OCI-LY3 (cell line): ENCODE measurements at regions not wholly inside any gene's neighbourhood (a gene's known extent, or its start where the extent isn't known, plus 50 kb on each side); places are given as distances from the start of the nearest gene placed in this dataset.

Source experiments
- H2AFZ ChIP-seq: fragments of 200-600, 300-600 bp; shearing (Covaris generic); 2 replicates; pipeline ENCODE4 v1.6.0; 2014; ENCODE audit warnings: antibody characterized with exemption, low read depth, low read length
- H3K27ac ChIP-seq: fragments of 200-600, 300-600 bp; sonication (generic); 2 replicates; pipeline ENCODE4 v1.5.1; 2014; ENCODE audit warnings: mild to moderate bottlenecking, low read length, moderate library complexity, mixed read lengths
- H3K27me3 ChIP-seq: fragments of 200-600, 300-600 bp; sonication (generic); 2 replicates; pipeline ENCODE4 v1.6.1; 2014; ENCODE audit warnings: low read depth, low read length, mixed read lengths
- H3K36me3 ChIP-seq: fragments of 200-600, 300-600 bp; sonication (generic); replicated peaks from 2 replicates; pipeline ENCODE3; 2014; ENCODE audit warnings: low read depth, low read length, mixed read lengths
- H3K4me1 ChIP-seq: fragments of 300-600, 200-600 bp; sonication (generic); 2 replicates; pipeline ENCODE4 v1.6.1; 2014; ENCODE audit warnings: low read length, mixed read lengths
- H3K4me2 ChIP-seq: fragments of 200-600, 300-600 bp; sonication (generic); 2 replicates; pipeline ENCODE4 v1.6.1; 2014; ENCODE audit warnings: low read length, mixed read lengths
- H3K4me3 ChIP-seq: fragments of 300-600, 200-600 bp; sonication (generic); 2 replicates; pipeline ENCODE4 v1.5.1; 2014; ENCODE audit warnings: antibody characterized with exemption, mild to moderate bottlenecking, low read length, moderate library complexity
- H3K79me2 ChIP-seq: fragments of 300-600, 200-600 bp; shearing (Covaris generic); 2 replicates; pipeline ENCODE4 v1.6.1; 2014; ENCODE audit warnings: mild to moderate bottlenecking, low read length, mixed read lengths
- H3K9ac ChIP-seq: fragments of 300-600, 200-600 bp; shearing (Covaris generic); 2 replicates; pipeline ENCODE4 v1.6.0; 2014; ENCODE audit warnings: mild to moderate bottlenecking, low read length, moderate library complexity
- H3K9me3 ChIP-seq: fragments of 200-600, 300-600 bp; shearing (Covaris generic); 2 replicates; pipeline ENCODE4 v1.6.1; 2014; ENCODE audit warnings: low read length, mixed read lengths; ENCODE audit not compliant: insufficient read depth
- H4K20me1 ChIP-seq: fragments of 200-600, 300-600 bp; sonication (generic); 2 replicates; pipeline ENCODE4 v1.6.1; 2016; ENCODE audit warnings: low read length, mixed read lengths; ENCODE audit not compliant: insufficient read depth
- CTCF ChIP-seq: fragments of 200-600, 300-600 bp; sonication (generic); IDR thresholded peaks from 2 replicates; pipeline ENCODE4 v1.5.1; 2014; ENCODE audit warnings: antibody characterized with exemption, low read length, low read depth
- EZH2phosphoT487 ChIP-seq: fragments of 200-600 bp; shearing (Covaris generic); IDR thresholded peaks from 2 replicates; pipeline ENCODE4 v1.6.1; 2018; ENCODE audit warnings: antibody characterized with exemption, mixed run types, low read depth

GRCh38 chr18:26717123-26717719, 148.3 kb downstream of the AQP4 start:
- TF ChIP-seq CTCF (no peak), EZH2phosphoT487 (no peak)
- Histone ChIP-seq H3K79me2 (no peaks in the 10 kb centered on the region), H3K27me3 (no peaks in the 10 kb centered on the region), H3K36me3 (no peaks in the 10 kb centered on the region), H3K4me1 (no peaks in the 10 kb centered on the region), H3K4me2 (no peak overlapping the region), H3K4me3 (no peak overlapping the region), H3K9ac (no peak overlapping the region), H3K9me3 (no peaks in the 10 kb centered on the region), H4K20me1 (no peaks in the 10 kb centered on the region), H2AFZ (no peak overlapping the region), H3K27ac (no peak overlapping the region)

- no peak for TF ChIP-seq CTCF
- TF ChIP-seq EZH2phosphoT487, result no peak
- H2AFZ ChIP-seq, result no peak overlapping the region
Measured at GRCh38 chr18:26714739-26715138, 150.8 kb downstream of the AQP4 start.

GRCh38 chr18:26711756-26712155, 153.8 kb downstream of the AQP4 start:
- no peaks in the 10 kb centered on the region for H3K9me3 ChIP-seq
- no peak overlapping the region for H3K4me3 ChIP-seq
- no peak overlapping the region for H3K4me2 ChIP-seq
- no peak overlapping the region for H3K9ac ChIP-seq
- no peaks in the 10 kb centered on the region for H4K20me1 ChIP-seq
- 0 out of 2 replicates have a peak, but pooled peaks cover 7% of the 10 kb centered on the region for H3K27me3 ChIP-seq
- no peaks in the 10 kb centered on the region for H3K36me3 ChIP-seq
- no peak overlapping the region for H3K27ac ChIP-seq
- no peak overlapping the region for H2AFZ ChIP-seq
- H3K79me2 ChIP-seq, result no peaks in the 10 kb centered on the region
- TF ChIP-seq EZH2phosphoT487 (no peak), CTCF (no peak)
- H3K4me1 ChIP-seq, result peaks cover 4% of the 10 kb centered on the region; the same call in 1 of the 2 replicates

More at GRCh38 chr18:26714739-26715138, 150.8 kb downstream of the AQP4 start:
- no peak overlapping the region for H3K4me3 ChIP-seq
- H4K20me1 ChIP-seq, result no peaks in the 10 kb centered on the region
- H3K79me2 ChIP-seq, result no peaks in the 10 kb centered on the region
- H3K4me2 ChIP-seq, result no peak overlapping the region
- peaks cover 4% of the 10 kb centered on the region; the same call in 1 of the 2 replicates for H3K4me1 ChIP-seq
- H3K36me3 ChIP-seq, result no peaks in the 10 kb centered on the region
- H3K9ac ChIP-seq, result no peak overlapping the region
- no peaks in the 10 kb centered on the region for H3K9me3 ChIP-seq
- no peak overlapping the region for H3K27ac ChIP-seq
- no peaks in the 10 kb centered on the region for H3K27me3 ChIP-seq

GRCh38 chr18:26710470-26711096, 154.9 kb downstream of the AQP4 start:
- no peak overlapping the region for H3K27ac ChIP-seq
- H3K4me3 ChIP-seq, result no peak overlapping the region
- H3K79me2 ChIP-seq, result no peaks in the 10 kb centered on the region
- no peak overlapping the region for H2AFZ ChIP-seq
- 0 out of 2 replicates have a peak, but pooled peaks cover 7% of the 10 kb centered on the region for H3K27me3 ChIP-seq
- H3K9me3 ChIP-seq, result no peaks in the 10 kb centered on the region
- no peaks in the 10 kb centered on the region for H4K20me1 ChIP-seq
- peaks cover 4% of the 10 kb centered on the region; the same call in 1 of the 2 replicates for H3K4me1 ChIP-seq
- no peaks in the 10 kb centered on the region for H3K36me3 ChIP-seq
- no peak overlapping the region for H3K9ac ChIP-seq
- TF ChIP-seq CTCF, result no peak
- TF ChIP-seq EZH2phosphoT487, result no peak
- H3K4me2 ChIP-seq, result no peak overlapping the region
